Astrocyte (in vitro differentiated cells and primary cell): ENCODE measurements at regions not wholly inside any gene's neighbourhood (a gene's known extent, or its start where the extent isn't known, plus 50 kb on each side); places are given as distances from the start of the nearest gene placed in this dataset.

Experiments
- EZH2 ChIP-seq: IDR thresholded peaks from 2 replicates; pipeline ENCODE4 v1.6.1; 2012; ENCODE audit warnings: mild to moderate bottlenecking, low read length, inconsistent platforms; ENCODE audit not compliant: insufficient read depth
- TF ChIP-seq, protein P1 (sequence below): IDR thresholded peaks from 2 replicates; pipeline ENCODE4 v1.5.1; 2011; ENCODE audit warnings: low read depth, mild to moderate bottlenecking, inconsistent platforms, low read length, moderate library complexity; ENCODE audit not compliant: insufficient read depth

DNA sequence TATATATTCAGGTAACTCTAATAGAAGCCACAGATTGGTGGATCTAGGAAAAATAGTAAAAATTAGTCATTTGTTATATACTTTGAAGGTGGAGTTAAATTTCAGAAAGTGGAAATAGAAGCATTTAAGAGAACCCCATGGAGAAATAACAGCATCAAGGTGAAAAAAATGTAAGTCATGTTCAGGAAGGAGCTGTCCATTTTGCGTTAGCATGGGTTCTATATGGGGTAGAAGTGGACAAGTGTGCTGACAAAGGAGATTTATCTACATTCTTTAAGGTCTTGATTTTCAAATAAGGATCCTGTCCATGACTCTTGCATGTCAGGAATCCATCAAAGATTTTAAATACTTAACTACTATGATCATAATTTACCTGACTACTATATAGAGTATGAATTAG is 50.2 kb upstream of the ROBO1 start:
- TF ChIP-seq EZH2 = no peak
- TF ChIP-seq, protein P1, sequence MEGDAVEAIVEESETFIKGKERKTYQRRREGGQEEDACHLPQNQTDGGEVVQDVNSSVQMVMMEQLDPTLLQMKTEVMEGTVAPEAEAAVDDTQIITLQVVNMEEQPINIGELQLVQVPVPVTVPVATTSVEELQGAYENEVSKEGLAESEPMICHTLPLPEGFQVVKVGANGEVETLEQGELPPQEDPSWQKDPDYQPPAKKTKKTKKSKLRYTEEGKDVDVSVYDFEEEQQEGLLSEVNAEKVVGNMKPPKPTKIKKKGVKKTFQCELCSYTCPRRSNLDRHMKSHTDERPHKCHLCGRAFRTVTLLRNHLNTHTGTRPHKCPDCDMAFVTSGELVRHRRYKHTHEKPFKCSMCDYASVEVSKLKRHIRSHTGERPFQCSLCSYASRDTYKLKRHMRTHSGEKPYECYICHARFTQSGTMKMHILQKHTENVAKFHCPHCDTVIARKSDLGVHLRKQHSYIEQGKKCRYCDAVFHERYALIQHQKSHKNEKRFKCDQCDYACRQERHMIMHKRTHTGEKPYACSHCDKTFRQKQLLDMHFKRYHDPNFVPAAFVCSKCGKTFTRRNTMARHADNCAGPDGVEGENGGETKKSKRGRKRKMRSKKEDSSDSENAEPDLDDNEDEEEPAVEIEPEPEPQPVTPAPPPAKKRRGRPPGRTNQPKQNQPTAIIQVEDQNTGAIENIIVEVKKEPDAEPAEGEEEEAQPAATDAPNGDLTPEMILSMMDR = no peak
